Kidney (tissue), 13 donors: ENCODE measurements at regions not wholly inside any gene's neighbourhood (a gene's known extent, or its start where the extent isn't known, plus 50 kb on each side); places are given as distances from the start of the nearest gene placed in this dataset.

Source experiments
- DNase-seq, 5 donors: peaks; one replicate each; pipeline ENCODE4 v3.0.0-alpha.2; 2013 to 2020
- FAIRE-seq: peaks from 2 replicates; lab custom pipeline; 2012; peaks lifted over from hg19 to GRCh38; lab: Jason Lieb, UNC
- H3K27ac ChIP-seq, 2 donors: one replicate each; pipeline ENCODE4 v1.7.0; 2013; ENCODE audit warnings: low read depth in 2 of 2, low read length in 2 of 2, inconsistent platforms in 1 of 2
- H3K27me3 ChIP-seq: one replicate; pipeline ENCODE4 v1.7.1; 2013; ENCODE audit warnings: low read length, inconsistent platforms; ENCODE audit not compliant: control insufficient read depth, insufficient read depth
- H3K36me3 ChIP-seq, 3 donors: one replicate each; pipeline versions ENCODE4 v1.7.0 to v1.7.1; 2013; ENCODE audit warnings: low read length in 3 of 3, control low read depth in 1 of 3, inconsistent platforms in 1 of 3; ENCODE audit not compliant: insufficient read depth in 3 of 3, control insufficient read depth in 2 of 3
- H3K4me1 ChIP-seq, 3 donors: one replicate each; pipeline versions ENCODE4 v1.7.0 to v1.7.1; 2013; ENCODE audit warnings: low read length in 3 of 3, inconsistent platforms in 1 of 3, low read depth in 1 of 3; ENCODE audit not compliant: control insufficient read depth in 2 of 3, insufficient read depth in 2 of 3
- H3K4me3 ChIP-seq, 3 donors: one replicate each; pipeline versions ENCODE4 v1.7.0 to v1.8.1; 2013; ENCODE audit warnings: low read length in 3 of 3, control low read depth in 1 of 3, inconsistent platforms in 1 of 3
- H3K9ac ChIP-seq, 3 donors: one replicate each; pipeline versions ENCODE4 v1.7.0 to v1.7.1; 2013; ENCODE audit warnings: low read length in 3 of 3, control low read depth in 1 of 3, inconsistent platforms in 1 of 3
- H3K9me3 ChIP-seq, 3 donors: one replicate each; pipeline versions ENCODE4 v1.7.0 to v1.7.1; 2013; ENCODE audit warnings: low read length in 3 of 3, control low read depth in 1 of 3, inconsistent platforms in 1 of 3; ENCODE audit not compliant: control insufficient read depth in 2 of 3, insufficient read depth in 1 of 3
- CTCF ChIP-seq: IDR thresholded peaks from 3 replicates; pipeline ENCODE4 v1.5.1; 2012; ENCODE audit warnings: mild to moderate bottlenecking, moderate library complexity, borderline replicate concordance; ENCODE audit not compliant: insufficient read depth; ENCODE audit errors: extremely low read depth
- intact Hi-C: fragments of 100-400 bp; cut with DNase I; formaldehyde crosslinking; loops from one replicate; pipeline ENCODE4 v1.11.1; 2022
- donor health status: control.
- donor health status: control.
- donor health status: control.
- donor health status: control.
- donor health status: control.
- donor health status: DM: yes; HTN: yes; CAD: no.
- donor health status: Normal renal cell carcinoma (clear cell type).

DNA sequence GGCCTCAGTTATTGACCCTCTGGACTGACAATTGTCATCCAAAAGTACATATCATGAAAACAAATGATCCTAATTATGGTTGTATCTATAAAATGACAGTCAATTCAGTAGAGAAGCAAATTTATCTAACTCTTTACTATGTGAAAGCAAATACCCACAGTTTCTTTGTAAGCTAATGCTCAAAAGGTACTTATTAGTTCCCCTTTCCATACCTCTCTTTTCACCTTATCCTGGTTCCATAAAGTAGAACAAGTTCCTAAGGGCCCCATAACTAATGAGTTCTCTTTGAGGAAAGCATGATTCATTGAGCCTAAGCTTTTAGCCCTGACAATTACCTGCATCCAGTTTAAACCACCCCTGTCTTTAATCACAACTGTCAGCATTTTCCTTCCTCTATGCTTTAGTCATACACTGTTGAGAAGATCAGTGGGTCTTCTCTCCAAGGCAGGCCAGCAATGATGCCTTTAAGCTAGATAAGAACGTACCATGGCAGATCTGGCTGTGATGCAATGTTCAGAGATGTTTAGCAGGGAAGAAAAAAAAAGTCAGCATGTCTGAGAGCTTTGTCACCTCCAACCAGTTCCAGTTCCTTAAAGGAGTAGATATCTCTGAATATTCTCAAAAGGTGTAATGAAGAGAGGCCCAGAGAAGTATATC is 179.7 kb upstream of the RASGEF1B start:
- H3K36me3 ChIP-seq, result no peaks in the 10 kb centered on the region
- no peaks in the 10 kb centered on the region for H3K9me3 ChIP-seq
- no peak for TF ChIP-seq CTCF
- FAIRE-seq, result no peak
- DNase-seq, result no peak
- H3K4me3 ChIP-seq, result no peak overlapping the region
- intact Hi-C loops, result no loop called here
- H3K4me1 ChIP-seq, result peaks cover 0 to 2% (median 0%) of the 10 kb centered on the region in 3 donors
- no peaks in the 10 kb centered on the region for H3K27me3 ChIP-seq
- no peak overlapping the region for H3K27ac ChIP-seq
- no peak overlapping the region for H3K9ac ChIP-seq

DNA sequence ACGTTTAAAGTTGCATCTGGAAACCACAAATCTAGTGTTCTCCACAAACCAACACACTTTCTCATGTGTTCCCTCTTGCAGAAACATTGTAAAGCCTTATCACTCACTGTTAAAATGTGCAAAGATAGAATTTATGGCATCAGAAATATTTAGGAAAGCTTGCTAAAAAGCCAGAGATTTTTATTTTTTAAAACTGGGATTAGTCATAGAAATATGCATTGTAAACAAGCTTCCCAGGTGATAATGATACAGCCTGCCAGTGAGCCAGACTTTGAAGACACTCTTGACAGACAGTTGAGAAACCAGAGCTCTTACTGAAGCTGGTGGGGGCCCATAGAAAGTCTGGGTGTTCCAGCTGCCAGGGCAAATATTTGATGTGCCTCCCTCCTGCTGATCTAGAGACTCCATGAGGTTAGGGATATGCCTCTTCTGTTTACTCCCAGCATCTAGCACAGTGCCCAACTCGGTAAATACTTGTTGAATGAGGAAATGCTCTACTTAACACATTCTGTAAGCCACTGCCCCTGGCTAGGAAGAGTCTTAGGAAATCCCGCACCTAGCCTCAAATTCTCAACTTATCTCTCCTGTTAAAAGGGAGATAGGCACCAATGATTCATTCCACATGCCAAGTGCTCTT is 179.0 kb upstream of the RASGEF1B start:
- Histone ChIP-seq H3K4me1 (peaks cover 0 to 2% (median 0%) of the 10 kb centered on the region in 3 donors), H3K27me3 (no peaks in the 10 kb centered on the region), H3K27ac (no peak overlapping the region), H3K4me3 (no peak overlapping the region), H3K9me3 (no peaks in the 10 kb centered on the region), H3K36me3 (no peaks in the 10 kb centered on the region), H3K9ac (no peak overlapping the region)
- DNase-seq, result no peak
- TF ChIP-seq CTCF, result no peak
- no peak for FAIRE-seq
- intact Hi-C loops, result no loop called here

DNA sequence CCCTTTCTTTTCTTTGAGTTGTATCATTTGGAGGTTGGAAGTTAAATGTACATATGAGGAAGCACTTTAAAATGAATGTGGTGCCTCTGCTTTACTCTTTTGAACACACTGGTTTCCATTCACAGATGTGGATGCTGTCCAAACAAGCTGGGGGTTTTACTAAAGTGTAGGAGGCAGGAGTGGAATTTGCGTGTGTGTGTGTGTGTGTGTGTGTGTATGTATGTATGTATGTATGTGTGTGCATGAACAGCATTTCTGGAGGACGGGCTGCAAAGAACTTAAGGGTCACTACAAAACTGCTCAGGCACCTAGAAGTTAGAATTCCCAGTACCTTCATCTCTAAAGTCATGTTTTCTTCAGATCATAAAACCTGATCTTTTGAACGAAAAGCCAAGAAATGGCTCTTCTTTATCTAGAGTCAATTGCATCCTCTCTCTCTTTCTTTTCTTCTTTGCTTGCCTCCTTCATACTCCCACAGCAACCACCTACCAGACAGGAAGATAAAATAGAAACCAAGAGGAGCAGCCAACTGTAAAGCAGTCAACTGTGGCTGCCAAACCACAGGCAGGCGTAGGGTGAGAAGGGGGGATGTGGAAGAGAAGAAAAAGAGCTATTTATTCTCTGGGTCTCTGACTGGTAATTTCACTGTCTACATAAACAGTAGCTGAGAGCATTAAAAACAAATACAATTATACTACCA is 177.0 kb upstream of the RASGEF1B start:
- Histone ChIP-seq H3K27ac (no peak overlapping the region), H3K9me3 (no peaks in the 10 kb centered on the region), H3K4me1 (peaks cover 0 to 2% (median 0%) of the 10 kb centered on the region in 3 donors), H3K4me3 (no peak overlapping the region), H3K36me3 (no peaks in the 10 kb centered on the region), H3K9ac (no peak overlapping the region), H3K27me3 (no peaks in the 10 kb centered on the region)
- intact Hi-C loops, result no loop called here
- FAIRE-seq (no peak), DNase-seq (peak in 2 of 5 donors; percentile 45 to 48)
- no peak for TF ChIP-seq CTCF
